ENCODE measurements at regions not wholly inside any gene's neighbourhood (a gene's known extent, or its start where the extent isn't known, plus 50 kb on each side); places are given as distances from the start of the nearest gene placed in this dataset.
"Not testable (repeated sequence)": the region's sequence is repeated elsewhere in the genome, so short reads cannot be mapped to it uniquely, and the experiment has no call there.

DNA sequence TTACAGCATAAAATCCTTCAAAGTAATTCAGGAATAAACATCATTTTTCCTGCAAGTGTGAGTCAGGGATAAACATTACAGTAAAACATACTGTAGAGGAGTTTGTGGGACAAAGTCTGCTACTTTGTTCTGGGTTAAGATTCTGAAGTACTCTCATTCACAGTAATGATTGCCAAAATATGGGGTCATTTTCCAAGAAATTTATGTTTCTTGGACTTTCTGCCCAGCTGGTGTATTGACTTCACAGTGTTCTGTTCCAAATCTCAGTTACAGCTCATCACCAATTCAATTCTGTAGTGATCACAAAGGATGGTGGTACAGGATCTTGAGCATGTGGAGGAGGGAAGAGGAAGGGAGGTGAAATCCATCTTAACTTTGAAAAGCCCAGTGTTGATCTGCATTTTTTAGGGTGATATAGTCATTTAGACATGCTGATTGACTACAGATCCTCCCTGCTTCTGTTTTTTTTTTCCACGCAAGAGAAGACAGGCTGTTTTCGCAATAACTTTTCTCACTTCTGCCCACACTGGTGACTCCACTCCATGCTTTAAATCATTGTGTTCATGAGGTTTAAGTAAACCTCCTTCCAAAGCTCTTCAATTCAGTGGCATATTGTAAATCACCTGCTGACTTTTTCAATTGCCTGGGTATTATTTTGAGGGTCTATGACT, 60.4 kb upstream of the C1orf53 start:
- TF ChIP-seq, protein P1, sequence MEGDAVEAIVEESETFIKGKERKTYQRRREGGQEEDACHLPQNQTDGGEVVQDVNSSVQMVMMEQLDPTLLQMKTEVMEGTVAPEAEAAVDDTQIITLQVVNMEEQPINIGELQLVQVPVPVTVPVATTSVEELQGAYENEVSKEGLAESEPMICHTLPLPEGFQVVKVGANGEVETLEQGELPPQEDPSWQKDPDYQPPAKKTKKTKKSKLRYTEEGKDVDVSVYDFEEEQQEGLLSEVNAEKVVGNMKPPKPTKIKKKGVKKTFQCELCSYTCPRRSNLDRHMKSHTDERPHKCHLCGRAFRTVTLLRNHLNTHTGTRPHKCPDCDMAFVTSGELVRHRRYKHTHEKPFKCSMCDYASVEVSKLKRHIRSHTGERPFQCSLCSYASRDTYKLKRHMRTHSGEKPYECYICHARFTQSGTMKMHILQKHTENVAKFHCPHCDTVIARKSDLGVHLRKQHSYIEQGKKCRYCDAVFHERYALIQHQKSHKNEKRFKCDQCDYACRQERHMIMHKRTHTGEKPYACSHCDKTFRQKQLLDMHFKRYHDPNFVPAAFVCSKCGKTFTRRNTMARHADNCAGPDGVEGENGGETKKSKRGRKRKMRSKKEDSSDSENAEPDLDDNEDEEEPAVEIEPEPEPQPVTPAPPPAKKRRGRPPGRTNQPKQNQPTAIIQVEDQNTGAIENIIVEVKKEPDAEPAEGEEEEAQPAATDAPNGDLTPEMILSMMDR (IDR thresholded peaks at IDR 0.05; ENCODE audit: low read depth, low read length): no peak
- DNase-seq (ENCODE audit: low read depth in 2 of 2): peak in 1 of 2 donors; percentile 39
- H3K4me3 ChIP-seq (replicated peaks in 1 of 2; ENCODE audit: low read depth in 2 of 2, low read length in 2 of 2): no peak overlapping the region

DNA sequence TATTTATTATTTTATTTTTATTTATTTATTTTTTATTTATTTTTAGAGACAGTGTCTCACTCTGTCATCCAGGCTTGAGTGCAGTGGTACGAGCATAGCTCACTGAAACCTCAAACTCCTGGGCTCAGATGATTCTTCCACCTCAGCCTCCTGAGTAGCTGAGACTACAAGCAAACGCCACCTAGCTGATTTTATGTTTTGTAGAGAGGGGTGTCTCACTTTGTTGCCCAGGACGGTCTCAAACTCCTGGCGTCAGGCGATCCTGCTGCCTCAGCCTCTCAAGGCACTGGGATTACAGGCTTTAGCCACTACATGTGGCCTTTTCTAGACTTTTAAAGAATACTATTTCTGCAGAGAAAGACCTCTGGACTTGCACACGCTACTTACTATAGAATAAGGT, 61.3 kb upstream of the C1orf53 start:
- TF ChIP-seq, protein P1 (IDR thresholded peaks at IDR 0.05; ENCODE audit: low read depth, low read length): no peak
- DNase-seq (ENCODE audit: low read depth in 2 of 2): no peak
- H3K4me3 ChIP-seq (replicated peaks in 1 of 2; ENCODE audit: low read depth in 2 of 2, low read length in 2 of 2): no peak overlapping the region

DNA sequence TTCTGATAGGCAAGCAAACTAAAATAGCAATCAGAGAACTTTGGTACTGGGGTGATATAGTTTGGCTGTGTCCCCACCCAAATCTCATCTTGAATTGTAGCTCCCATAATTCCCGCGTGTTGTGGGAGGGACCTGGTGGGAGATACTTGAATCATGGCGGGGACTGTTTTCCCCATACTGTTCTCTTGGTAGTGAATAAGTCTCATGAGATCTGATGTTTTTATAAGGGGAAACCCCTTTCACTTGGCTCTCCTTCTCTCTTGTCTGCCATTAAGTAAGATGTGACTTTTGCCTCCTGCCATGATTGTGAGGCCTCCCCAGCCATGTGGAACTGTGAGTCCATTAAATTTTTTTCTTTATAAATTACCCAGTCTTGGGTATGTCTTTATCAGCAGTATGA, 62.6 kb upstream of the C1orf53 start:
- not testable (repeated sequence) for H3K4me3 ChIP-seq (replicated peaks in 1 of 2; ENCODE audit: low read depth in 2 of 2, low read length in 2 of 2); DNase-seq (ENCODE audit: low read depth in 2 of 2)

DNA sequence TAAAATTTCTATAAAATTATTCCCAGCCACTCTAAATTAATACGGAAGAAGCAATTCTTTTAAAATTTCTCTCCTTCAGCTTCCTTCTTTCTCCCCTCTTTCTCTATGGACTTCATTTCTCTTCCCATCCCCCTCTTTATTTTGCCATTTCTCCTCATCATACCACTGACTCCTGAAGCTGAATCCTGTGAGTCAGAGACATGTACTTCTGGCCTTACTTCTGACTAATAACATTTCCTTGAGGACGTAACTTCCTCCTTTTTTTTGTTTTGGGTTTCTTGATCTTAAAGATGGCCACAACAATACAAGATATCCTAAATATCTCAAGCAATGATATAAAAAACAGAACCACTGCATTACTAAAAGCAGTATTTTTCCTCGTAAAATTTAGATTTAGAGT, 63.6 kb upstream of the DENND1B start:
- peak; percentile 71 to 94 for DNase-seq (ENCODE audit: low read depth in 2 of 2)
- TF ChIP-seq, protein P1 (IDR thresholded peaks at IDR 0.05; ENCODE audit: low read depth, low read length): no peak
- H3K4me3 ChIP-seq (replicated peaks in 1 of 2; ENCODE audit: low read depth in 2 of 2, low read length in 2 of 2): no peak overlapping the region

DNA sequence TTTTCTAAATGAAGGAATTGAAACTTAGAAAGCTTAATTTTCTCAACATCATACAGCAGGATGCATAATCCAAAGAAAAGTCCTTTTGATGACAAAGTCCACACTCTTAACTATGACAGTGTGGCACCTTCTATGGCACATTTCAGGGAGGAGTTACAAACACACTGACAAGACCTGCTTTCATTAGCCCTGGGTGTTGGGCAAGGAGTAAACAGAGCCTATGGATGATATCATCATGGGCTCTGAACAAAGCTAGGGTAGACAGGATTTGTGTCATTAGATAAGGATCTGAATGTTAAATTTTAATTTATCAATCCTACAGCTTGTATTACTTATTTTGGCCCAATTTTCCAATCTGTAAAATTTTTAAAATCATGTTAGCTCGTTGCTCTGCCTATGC, 62.6 kb upstream of the DENND1B start:
- TF ChIP-seq, protein P1 (IDR thresholded peaks at IDR 0.05; ENCODE audit: low read depth, low read length): no peak
- DNase-seq (ENCODE audit: low read depth in 2 of 2): peak in 1 of 2 donors; percentile 35

DNA sequence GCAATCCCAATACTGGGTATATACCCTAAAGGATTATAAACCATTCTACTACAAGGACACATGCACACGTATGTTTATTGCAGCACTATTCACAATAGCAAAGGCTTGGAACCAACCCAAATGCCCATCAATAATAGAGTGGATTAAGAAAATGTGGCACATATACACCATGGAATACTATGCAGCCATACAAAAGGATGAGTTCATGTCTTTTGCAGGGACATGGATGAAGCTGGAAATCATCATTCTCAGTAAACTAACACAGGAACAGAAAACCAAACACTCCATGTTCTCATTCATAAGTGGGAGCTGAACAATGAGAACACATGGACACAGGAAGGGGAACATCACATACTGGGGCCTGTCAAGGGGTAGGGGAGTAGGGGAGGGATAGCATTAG, 61.1 kb upstream of the DENND1B start:
- not testable (repeated sequence) for DNase-seq (ENCODE audit: low read depth in 2 of 2); H3K4me3 ChIP-seq (replicated peaks in 1 of 2; ENCODE audit: low read depth in 2 of 2, low read length in 2 of 2)

More for the DNA sequence above, 62.6 kb upstream of the DENND1B start:
- H3K4me3 ChIP-seq (replicated peaks in 1 of 2; ENCODE audit: low read depth in 2 of 2, low read length in 2 of 2): no peak overlapping the region

DNA sequence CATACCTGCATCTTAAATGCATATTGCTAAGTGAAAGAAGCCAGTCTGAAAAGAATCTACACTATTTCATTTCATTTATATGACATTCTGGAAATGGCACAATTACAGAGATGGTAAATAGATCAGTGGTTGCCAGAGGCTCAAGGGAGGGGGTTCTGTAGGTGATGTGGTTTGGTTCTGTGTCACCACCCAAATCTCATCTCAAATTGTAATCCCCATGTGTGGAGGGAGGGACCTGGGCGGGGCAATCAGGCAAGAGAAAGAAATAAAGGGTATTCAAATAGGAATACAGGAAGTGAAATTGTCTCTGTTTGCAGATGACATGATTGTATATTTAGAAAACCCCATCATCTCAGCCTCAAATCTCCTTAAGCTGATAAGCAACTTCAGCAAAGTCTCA, 53.7 kb upstream of the DENND1B start:
- not testable (repeated sequence) for H3K4me3 ChIP-seq (replicated peaks in 1 of 2; ENCODE audit: low read depth in 2 of 2, low read length in 2 of 2); DNase-seq (ENCODE audit: low read depth in 2 of 2)

DNA sequence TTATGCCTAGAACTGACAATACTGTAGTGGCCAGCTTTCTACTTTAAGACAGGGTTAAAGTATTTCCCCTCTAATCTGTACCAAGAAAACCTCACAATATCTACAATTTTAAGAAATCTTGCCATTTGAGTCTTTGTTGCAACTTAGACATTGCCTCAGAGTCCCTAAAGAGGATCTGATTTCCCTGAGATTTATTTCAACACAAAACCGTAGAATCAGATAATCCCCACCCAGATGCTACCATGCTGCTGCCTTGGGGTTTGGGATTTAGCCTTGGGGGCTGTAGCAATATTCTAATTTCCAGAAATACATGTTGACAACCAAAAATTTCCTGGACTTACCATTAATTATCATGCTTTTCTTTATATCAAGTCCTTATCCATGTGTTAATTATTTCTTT, 50.3 kb upstream of the DENND1B start:
- H3K4me3 ChIP-seq (replicated peaks in 1 of 2; ENCODE audit: low read depth in 2 of 2, low read length in 2 of 2): no peak overlapping the region
- no peak for DNase-seq (ENCODE audit: low read depth in 2 of 2)
- TF ChIP-seq, protein P1 (IDR thresholded peaks at IDR 0.05; ENCODE audit: low read depth, low read length): no peak

All from cardiac fibroblast (primary cell).